Left ventricle myocardium inferior (tissue), 1 donor: ENCODE measurements at regions not wholly inside any gene's neighbourhood (a gene's known extent, or its start where the extent isn't known, plus 50 kb on each side); places are given as distances from the start of the nearest gene placed in this dataset.
"Not testable (repeated sequence)": the region's sequence is repeated elsewhere in the genome, so short reads cannot be mapped to it uniquely, and the experiment has no call there.

ENCODE experiments used
- DNase-seq: peaks from one replicate; pipeline ENCODE4 v3.0.0-alpha.2; 2020
- H3K27ac ChIP-seq: fragments of 200-600 bp; replicated peaks from 2 replicates; pipeline ENCODE4 v1.8.0; 2021
- H3K27me3 ChIP-seq: fragments of 200-600 bp; 2 replicates; pipeline ENCODE4 v1.8.0; 2021; ENCODE audit warnings: low read depth
- H3K36me3 ChIP-seq: fragments of 200-600 bp; 2 replicates; pipeline ENCODE4 v1.8.0; 2021
- H3K4me1 ChIP-seq: fragments of 200-600 bp; 2 replicates; pipeline ENCODE4 v1.8.0; 2021
- H3K4me3 ChIP-seq: fragments of 200-600 bp; 2 replicates; pipeline ENCODE4 v1.8.0; 2021; ENCODE audit warnings: mild to moderate bottlenecking, moderate library complexity
- H3K9me3 ChIP-seq: fragments of 200-600 bp; replicated peaks from 2 replicates; pipeline ENCODE4 v1.8.0; 2021
- intact Hi-C: fragments of 100-400 bp; cut with micrococcal nuclease; formaldehyde crosslinking; loops from one replicate; pipeline ENCODE4 v1.11.0; 2022
- TF ChIP-seq, protein P1 (sequence below): fragments of 200-600 bp; IDR thresholded peaks from 2 replicates; pipeline ENCODE4 v1.8.0; 2021; ENCODE audit warnings: antibody characterized with exemption, mild to moderate bottlenecking, borderline replicate concordance
- donor health status: DM: no; HTN: yes; CAD: no; lungs with severe emphysema.

DNA sequence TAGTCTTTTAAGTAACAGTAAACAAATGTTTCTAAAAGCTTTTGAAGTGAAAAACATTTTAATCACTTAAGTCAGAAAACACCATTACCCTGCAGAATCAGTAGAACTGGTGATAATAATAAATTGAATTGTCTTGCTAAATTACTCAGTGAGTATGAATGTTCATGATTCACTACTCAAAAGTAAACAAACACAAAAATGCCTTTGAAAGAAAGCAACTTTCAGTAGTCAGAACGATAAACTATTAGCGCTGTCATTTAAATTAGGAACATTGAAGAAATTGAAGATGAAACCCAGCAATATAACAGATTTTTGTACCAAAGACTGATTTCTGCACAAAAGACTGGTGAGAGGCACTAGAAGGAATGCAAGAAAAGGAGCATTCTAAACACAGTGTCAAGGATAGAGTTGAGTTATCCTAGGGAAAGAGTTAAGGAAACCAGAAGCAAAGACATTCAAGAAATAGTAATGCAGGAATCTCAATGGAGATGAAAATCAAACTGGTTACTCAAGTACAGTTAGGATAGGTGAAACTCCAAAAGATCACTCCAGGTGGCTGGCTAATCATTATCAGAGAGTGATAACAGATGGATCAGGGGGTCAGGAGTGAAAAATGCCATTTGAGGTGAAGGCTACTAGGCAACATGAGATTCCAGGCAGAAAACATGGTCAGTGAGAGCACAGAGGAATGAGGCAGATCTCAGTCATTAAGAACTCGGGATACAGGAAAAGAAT lies 77.4 kb upstream of the ALG10 start:
- no peaks in the 10 kb centered on the region for H3K36me3 ChIP-seq
- no peak overlapping the region for H3K27ac ChIP-seq
- no peak overlapping the region for H3K4me3 ChIP-seq
- no peaks in the 10 kb centered on the region for H3K4me1 ChIP-seq
- TF ChIP-seq, protein P1, sequence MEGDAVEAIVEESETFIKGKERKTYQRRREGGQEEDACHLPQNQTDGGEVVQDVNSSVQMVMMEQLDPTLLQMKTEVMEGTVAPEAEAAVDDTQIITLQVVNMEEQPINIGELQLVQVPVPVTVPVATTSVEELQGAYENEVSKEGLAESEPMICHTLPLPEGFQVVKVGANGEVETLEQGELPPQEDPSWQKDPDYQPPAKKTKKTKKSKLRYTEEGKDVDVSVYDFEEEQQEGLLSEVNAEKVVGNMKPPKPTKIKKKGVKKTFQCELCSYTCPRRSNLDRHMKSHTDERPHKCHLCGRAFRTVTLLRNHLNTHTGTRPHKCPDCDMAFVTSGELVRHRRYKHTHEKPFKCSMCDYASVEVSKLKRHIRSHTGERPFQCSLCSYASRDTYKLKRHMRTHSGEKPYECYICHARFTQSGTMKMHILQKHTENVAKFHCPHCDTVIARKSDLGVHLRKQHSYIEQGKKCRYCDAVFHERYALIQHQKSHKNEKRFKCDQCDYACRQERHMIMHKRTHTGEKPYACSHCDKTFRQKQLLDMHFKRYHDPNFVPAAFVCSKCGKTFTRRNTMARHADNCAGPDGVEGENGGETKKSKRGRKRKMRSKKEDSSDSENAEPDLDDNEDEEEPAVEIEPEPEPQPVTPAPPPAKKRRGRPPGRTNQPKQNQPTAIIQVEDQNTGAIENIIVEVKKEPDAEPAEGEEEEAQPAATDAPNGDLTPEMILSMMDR, result no peak
- intact Hi-C loops, result no loop called here
- no peak for DNase-seq
- H3K27me3 ChIP-seq, result no peaks in the 10 kb centered on the region
- H3K9me3 ChIP-seq, result peaks cover 22% of the 10 kb centered on the region

GRCh38 chr12:33945438-33945784 lies 76.9 kb upstream of the ALG10 start:
- TF ChIP-seq, protein P1, result no peak
- DNase-seq, result no peak
- intact Hi-C loops, result no loop called here

DNA sequence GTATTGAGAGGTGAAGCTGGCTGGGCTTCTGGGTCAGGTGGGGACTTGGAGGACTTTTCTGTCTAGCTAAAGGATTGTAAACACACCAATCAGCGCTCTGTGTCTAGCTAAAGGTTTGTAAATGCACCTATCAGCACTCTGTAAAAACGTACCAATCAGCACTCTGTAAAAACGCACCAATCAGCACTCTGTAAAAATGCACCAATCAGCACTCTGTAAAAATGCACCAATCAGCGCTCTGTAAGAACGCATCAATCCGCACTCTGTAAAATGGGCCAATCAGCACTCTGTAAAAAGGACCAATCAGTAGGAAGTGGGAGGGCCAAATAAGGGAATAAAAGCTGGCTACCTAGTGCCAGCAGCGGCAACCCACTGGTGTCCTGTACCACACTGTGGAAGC lies 56.1 kb upstream of the ALG10 start:
- intact Hi-C loops, H3K27ac ChIP-seq, H3K36me3 ChIP-seq, H3K4me1 ChIP-seq, H3K27me3 ChIP-seq, H3K9me3 ChIP-seq, DNase-seq, H3K4me3 ChIP-seq: not testable (repeated sequence)

More at GRCh38 chr12:33945438-33945784, 76.9 kb upstream of the ALG10 start:
- H3K27ac ChIP-seq, result no peak overlapping the region
- H3K4me1 ChIP-seq, result no peaks in the 10 kb centered on the region
- no peaks in the 10 kb centered on the region for H3K27me3 ChIP-seq
- H3K9me3 ChIP-seq, result peaks cover 28% of the 10 kb centered on the region
- no peaks in the 10 kb centered on the region for H3K36me3 ChIP-seq
- H3K4me3 ChIP-seq, result no peak overlapping the region

DNA sequence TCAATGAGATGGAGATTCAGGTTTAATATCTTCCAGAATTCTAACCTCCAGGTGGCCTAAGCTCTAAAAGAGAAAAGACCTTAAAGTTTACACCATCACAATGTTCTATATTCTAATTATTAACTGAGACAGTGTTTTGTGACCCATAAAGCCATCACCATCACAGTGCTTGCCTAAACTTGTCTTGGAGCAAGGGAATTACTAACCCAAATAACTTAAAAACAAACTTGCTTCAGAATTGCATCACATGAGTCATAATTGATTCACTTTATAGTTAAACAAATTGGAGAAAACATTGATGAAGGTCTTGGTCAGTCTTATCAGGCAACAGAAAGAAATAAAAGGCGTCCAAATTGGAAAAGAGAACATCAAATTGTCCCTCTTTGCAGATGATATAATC lies 54.5 kb upstream of the ALG10 start:
- peaks cover 2% of the 10 kb centered on the region for H3K27me3 ChIP-seq
- peaks cover 1% of the 10 kb centered on the region for H3K9me3 ChIP-seq
- no peaks in the 10 kb centered on the region for H3K4me1 ChIP-seq
- H3K27ac ChIP-seq, result no peak overlapping the region
- no peak for DNase-seq
- intact Hi-C loops, result no loop called here
- TF ChIP-seq, protein P1, result no peak
- no peak overlapping the region for H3K4me3 ChIP-seq
- no peaks in the 10 kb centered on the region for H3K36me3 ChIP-seq
